ENCODE measurements at regions not wholly inside any gene's neighbourhood (a gene's known extent, or its start where the extent isn't known, plus 50 kb on each side); places are given as distances from the start of the nearest gene placed in this dataset.

DNA sequence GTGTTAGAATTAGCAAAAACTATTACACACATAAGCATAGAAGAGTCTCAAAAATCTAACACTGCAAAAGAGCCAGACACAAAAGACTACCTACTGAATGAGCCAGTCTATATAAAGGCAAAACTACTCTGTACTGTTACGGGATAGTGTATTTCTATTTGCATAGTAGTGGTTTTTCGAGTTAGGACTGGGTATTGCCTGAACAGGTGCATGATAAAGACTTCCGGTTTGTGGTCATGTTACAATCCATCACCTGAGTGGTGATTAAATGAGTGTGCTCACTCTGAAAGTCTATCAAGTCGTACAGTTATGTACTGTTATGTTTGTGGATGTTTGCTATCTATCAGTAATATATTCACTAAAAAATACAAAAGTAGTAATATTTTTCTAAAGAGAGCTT lies 523.3 kb upstream of the SYT4 start:
- H3K27me3 ChIP-seq (replicated peaks in 1 of 4; ENCODE audit: control extremely low read depth in 1 of 4, control insufficient read depth in 3 of 4, insufficient read depth in 4 of 4, low read length in 3 of 4) = no peaks in the 10 kb centered on the region
- no peaks in the 10 kb centered on the region for H3K79me2 ChIP-seq (ENCODE audit: control insufficient read depth, insufficient read depth, low read length)
- 67% methylated on average over 1 of the region's 4 CpGs for WGBS (ENCODE audit: insufficient coverage)
- no peak overlapping the region for H3K9ac ChIP-seq (ENCODE audit: low read length)
- CTCF ChIA-PET = no interaction called here
- no peak overlapping the region for H3K27ac Mint-ChIP-seq
- no peak overlapping the region for H3K27ac ChIP-seq (ENCODE audit: low read length in 2 of 2)
- H3K4me3 Mint-ChIP-seq = no peak overlapping the region
- H3K36me3 ChIP-seq (replicated peaks in 1 of 2; ENCODE audit: control extremely low read depth in 1 of 2, control insufficient read depth in 1 of 2, extremely low read depth in 1 of 2, insufficient read depth in 2 of 2, low read length in 1 of 2) = no peaks in the 10 kb centered on the region
- H3K4me3 ChIP-seq (ENCODE audit: control extremely low read depth in 1 of 5, extremely low read depth in 1 of 5, insufficient read depth in 1 of 5, low read depth in 2 of 5, low read length in 4 of 5) = no peak overlapping the region
- intact Hi-C loops (cut with micrococcal nuclease) = no loop called here
- H3K4me1 ChIP-seq (ENCODE audit: control insufficient read depth in 2 of 2, insufficient read depth in 2 of 2, low read length in 2 of 2) = no peaks in the 10 kb centered on the region
- no peak overlapping the region for H2AFZ ChIP-seq (ENCODE audit: insufficient read depth, low read depth, low read length, poor library complexity, severe bottlenecking)
- DNase-seq (no peak), ATAC-seq (ENCODE audit: low read depth) (no peak)
- TF ChIP-seq, protein P1, sequence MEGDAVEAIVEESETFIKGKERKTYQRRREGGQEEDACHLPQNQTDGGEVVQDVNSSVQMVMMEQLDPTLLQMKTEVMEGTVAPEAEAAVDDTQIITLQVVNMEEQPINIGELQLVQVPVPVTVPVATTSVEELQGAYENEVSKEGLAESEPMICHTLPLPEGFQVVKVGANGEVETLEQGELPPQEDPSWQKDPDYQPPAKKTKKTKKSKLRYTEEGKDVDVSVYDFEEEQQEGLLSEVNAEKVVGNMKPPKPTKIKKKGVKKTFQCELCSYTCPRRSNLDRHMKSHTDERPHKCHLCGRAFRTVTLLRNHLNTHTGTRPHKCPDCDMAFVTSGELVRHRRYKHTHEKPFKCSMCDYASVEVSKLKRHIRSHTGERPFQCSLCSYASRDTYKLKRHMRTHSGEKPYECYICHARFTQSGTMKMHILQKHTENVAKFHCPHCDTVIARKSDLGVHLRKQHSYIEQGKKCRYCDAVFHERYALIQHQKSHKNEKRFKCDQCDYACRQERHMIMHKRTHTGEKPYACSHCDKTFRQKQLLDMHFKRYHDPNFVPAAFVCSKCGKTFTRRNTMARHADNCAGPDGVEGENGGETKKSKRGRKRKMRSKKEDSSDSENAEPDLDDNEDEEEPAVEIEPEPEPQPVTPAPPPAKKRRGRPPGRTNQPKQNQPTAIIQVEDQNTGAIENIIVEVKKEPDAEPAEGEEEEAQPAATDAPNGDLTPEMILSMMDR (IDR thresholded peaks at IDR 0.05) = no peak
- no peak for TF ChIP-seq EZH2 (IDR thresholded peaks at IDR 0.05; ENCODE audit: borderline replicate concordance, insufficient read depth, low read depth, low read length, poor library complexity, severe bottlenecking)
- H3K4me2 ChIP-seq (replicated peaks; ENCODE audit: low read depth, low read length, poor library complexity, severe bottlenecking) = no peak overlapping the region
- POLR2A ChIA-PET = no interaction called here
- no peaks in the 10 kb centered on the region for H3K4me1 Mint-ChIP-seq
- H3K27me3 Mint-ChIP-seq = no peaks in the 10 kb centered on the region
- H3K9me3 Mint-ChIP-seq (ENCODE audit: insufficient read depth) = no peaks in the 10 kb centered on the region
- no peaks in the 10 kb centered on the region for H4K20me1 ChIP-seq (ENCODE audit: control insufficient read depth, insufficient read depth, low read length, poor library complexity, severe bottlenecking)
- H3K9me3 ChIP-seq (ENCODE audit: control extremely low read depth in 1 of 3, control insufficient read depth in 2 of 3, insufficient read depth in 1 of 3, low read length in 2 of 3) = peaks cover 0 to under 1% (median 0%) of the 10 kb centered on the region in 3 donors

GRCh38 chr18:43805646-43806194 lies 528.4 kb upstream of the SYT4 start:
- H3K4me3 ChIP-seq (ENCODE audit: control extremely low read depth in 1 of 5, extremely low read depth in 1 of 5, insufficient read depth in 1 of 5, low read depth in 2 of 5, low read length in 4 of 5) = no peak overlapping the region
- CTCF ChIA-PET = no interaction called here
- peaks cover 0 to 3% (median 0%) of the 10 kb centered on the region in 3 donors for H3K9me3 ChIP-seq (ENCODE audit: control extremely low read depth in 1 of 3, control insufficient read depth in 2 of 3, insufficient read depth in 1 of 3, low read length in 2 of 3)
- H3K79me2 ChIP-seq (ENCODE audit: control insufficient read depth, insufficient read depth, low read length) = no peaks in the 10 kb centered on the region
- POLR2A ChIA-PET = no interaction called here
- H3K27me3 Mint-ChIP-seq = no peaks in the 10 kb centered on the region
- no peak for TF ChIP-seq EZH2 (IDR thresholded peaks at IDR 0.05; ENCODE audit: borderline replicate concordance, insufficient read depth, low read depth, low read length, poor library complexity, severe bottlenecking)
- TF ChIP-seq, protein P1 (IDR thresholded peaks at IDR 0.05) = no peak
- H3K9me3 Mint-ChIP-seq (ENCODE audit: insufficient read depth) = no peaks in the 10 kb centered on the region
- no peaks in the 10 kb centered on the region for H3K27me3 ChIP-seq (replicated peaks in 1 of 4; ENCODE audit: control extremely low read depth in 1 of 4, control insufficient read depth in 3 of 4, insufficient read depth in 4 of 4, low read length in 3 of 4)
- H3K27ac Mint-ChIP-seq = no peak overlapping the region
- no peak overlapping the region for H3K4me2 ChIP-seq (replicated peaks; ENCODE audit: low read depth, low read length, poor library complexity, severe bottlenecking)
- H3K4me1 ChIP-seq (ENCODE audit: control insufficient read depth in 2 of 2, insufficient read depth in 2 of 2, low read length in 2 of 2) = no peaks in the 10 kb centered on the region
- ATAC-seq (ENCODE audit: low read depth) = no peak
- no peak overlapping the region for H2AFZ ChIP-seq (ENCODE audit: insufficient read depth, low read depth, low read length, poor library complexity, severe bottlenecking)
- no peak overlapping the region for H3K9ac ChIP-seq (ENCODE audit: low read length)
- H3K4me3 Mint-ChIP-seq = no peak overlapping the region
- no peaks in the 10 kb centered on the region for H3K4me1 Mint-ChIP-seq
- no peaks in the 10 kb centered on the region for H4K20me1 ChIP-seq (ENCODE audit: control insufficient read depth, insufficient read depth, low read length, poor library complexity, severe bottlenecking)
- WGBS (ENCODE audit: insufficient coverage) = 86% methylated on average over 4 of the region's 5 CpGs
- DNase-seq = no peak
- intact Hi-C loops (cut with micrococcal nuclease) = no loop called here
- H3K27ac ChIP-seq (ENCODE audit: low read length in 2 of 2) = no peak overlapping the region
- no peaks in the 10 kb centered on the region for H3K36me3 ChIP-seq (replicated peaks in 1 of 2; ENCODE audit: control extremely low read depth in 1 of 2, control insufficient read depth in 1 of 2, extremely low read depth in 1 of 2, insufficient read depth in 2 of 2, low read length in 1 of 2)

Measured in B cell (primary cell).